GM21576 (cell line): ENCODE measurements at regions not wholly inside any gene's neighbourhood (a gene's known extent, or its start where the extent isn't known, plus 50 kb on each side); places are given as distances from the start of the nearest gene placed in this dataset.

Experiments
- ATAC-seq: cut with Tn5 transposase; IDR thresholded peaks from one replicate; pipeline ENCODE4 v1.9.1; 2021; ENCODE audit warnings: mild to moderate bottlenecking, moderate library complexity; ENCODE audit not compliant: unreplicated experiment

GRCh38 chr14:36083317-36083716, 93.2 kb downstream of the PTCSC3 start:
- no peak for ATAC-seq

GRCh38 chr14:36078080-36078479, 98.4 kb downstream of the PTCSC3 start:
- ATAC-seq: no peak

GRCh38 chr14:36076197-36076596, 100.3 kb downstream of the PTCSC3 start:
- ATAC-seq: no peak

GRCh38 chr14:36075203-36075602, 101.3 kb downstream of the PTCSC3 start:
- ATAC-seq: no peak

GRCh38 chr14:36070720-36071043, 105.8 kb downstream of the PTCSC3 start:
- ATAC-seq: no peak

- peak; percentile 59 for ATAC-seq
Measured at GRCh38 chr14:36070031-36070719, 106.3 kb downstream of the PTCSC3 start.

- ATAC-seq: peak; percentile 65
Measured at GRCh38 chr14:36069535-36069900, 107.0 kb downstream of the PTCSC3 start.

- ATAC-seq: no peak
Measured at GRCh38 chr14:36068777-36069534, 107.6 kb downstream of the PTCSC3 start.

GRCh38 chr14:36067428-36068187, 108.9 kb downstream of the PTCSC3 start:
- no peak for ATAC-seq

- ATAC-seq: no peak
Measured at GRCh38 chr14:36066636-36067035, 109.9 kb downstream of the PTCSC3 start.

GRCh38 chr14:36065831-36066230, 110.7 kb downstream of the PTCSC3 start:
- no peak for ATAC-seq

GRCh38 chr14:36059531-36059930, 117.0 kb downstream of the PTCSC3 start:
- ATAC-seq: no peak

- ATAC-seq: no peak
Measured at GRCh38 chr14:36057452-36058116, 118.9 kb downstream of the PTCSC3 start.

- no peak for ATAC-seq
Measured at GRCh38 chr14:36056845-36057244, 119.7 kb downstream of the PTCSC3 start.

- no peak for ATAC-seq
Measured at GRCh38 chr14:36055681-36056225, 120.8 kb downstream of the PTCSC3 start.

- ATAC-seq: no peak
Measured at GRCh38 chr14:36055052-36055378, 121.5 kb downstream of the PTCSC3 start.

- ATAC-seq: no peak
Measured at GRCh38 chr14:36054353-36055051, 122.0 kb downstream of the PTCSC3 start.

- ATAC-seq: no peak
Measured at GRCh38 chr14:36052681-36053080, 123.8 kb downstream of the PTCSC3 start.

- no peak for ATAC-seq
Measured at GRCh38 chr14:36052063-36052462, 124.5 kb downstream of the PTCSC3 start.

GRCh38 chr14:36048667-36049066, 127.9 kb downstream of the PTCSC3 start:
- ATAC-seq: no peak

- no peak for ATAC-seq
Measured at GRCh38 chr14:36047912-36048311, 128.6 kb downstream of the PTCSC3 start.
